ENCODE measurements at regions not wholly inside any gene's neighbourhood (a gene's known extent, or its start where the extent isn't known, plus 50 kb on each side); places are given as distances from the start of the nearest gene placed in this dataset.

GRCh38 chr1:239772446-239772845, 319.2 kb upstream of the FMN2 start:
- Mint-ChIP-seq H3K9me3 (peaks cover 2% of the 10 kb centered on the region), H3K27me3 (no peaks in the 10 kb centered on the region), H3K36me3 (ENCODE audit: low read depth) (no peaks in the 10 kb centered on the region), H3K4me3 (no peak overlapping the region), H3K4me1 (no peaks in the 10 kb centered on the region), H3K27ac (no peak overlapping the region)
- DNase-seq: no peak
- POLR2A ChIA-PET: no interaction called here
- CTCF ChIA-PET: no interaction called here

GRCh38 chr1:239775466-239775865, 316.2 kb upstream of the FMN2 start:
- no peaks in the 10 kb centered on the region for H3K36me3 Mint-ChIP-seq (ENCODE audit: low read depth)
- H3K4me3 Mint-ChIP-seq: no peak overlapping the region
- no peak for DNase-seq
- H3K27me3 Mint-ChIP-seq: no peaks in the 10 kb centered on the region
- POLR2A ChIA-PET: no interaction called here
- CTCF ChIA-PET: no interaction called here
- no peak overlapping the region for H3K27ac Mint-ChIP-seq
- H3K9me3 Mint-ChIP-seq: peaks cover 2% of the 10 kb centered on the region
- no peaks in the 10 kb centered on the region for H3K4me1 Mint-ChIP-seq

DNA sequence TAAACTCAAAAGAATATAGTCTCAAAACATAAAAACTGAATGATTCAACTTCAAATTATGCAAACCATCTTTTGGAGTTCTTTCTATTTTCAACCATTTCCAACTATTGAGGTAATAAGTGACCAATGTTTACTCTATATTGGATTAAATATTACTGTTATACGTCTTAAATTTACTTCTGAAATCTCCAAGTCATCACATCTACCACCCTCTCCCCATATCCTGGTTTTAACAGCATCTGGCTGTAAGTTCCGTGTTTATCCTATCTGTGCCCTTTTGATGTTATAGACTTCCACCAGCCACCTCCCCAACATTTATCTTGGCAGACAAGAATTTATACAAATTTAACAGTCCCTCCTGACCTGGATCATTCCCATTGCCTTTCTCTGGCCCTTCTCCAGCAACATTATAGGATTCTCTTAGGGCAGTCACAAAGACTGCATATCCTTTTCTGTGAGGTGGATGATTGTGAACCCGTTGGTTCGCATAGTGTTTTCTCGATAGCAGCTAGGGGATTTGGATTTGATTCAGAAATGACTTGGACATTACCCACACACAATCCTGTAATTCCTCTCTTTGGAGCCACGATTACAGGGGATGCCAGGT, 313.4 kb upstream of the FMN2 start:
- Mint-ChIP-seq H3K27ac (no peak overlapping the region), H3K4me3 (no peak overlapping the region), H3K4me1 (no peaks in the 10 kb centered on the region), H3K9me3 (peaks cover 2% of the 10 kb centered on the region), H3K36me3 (ENCODE audit: low read depth) (no peaks in the 10 kb centered on the region), H3K27me3 (no peaks in the 10 kb centered on the region)
- ChIA-PET CTCF (no interaction called here), POLR2A (no interaction called here)
- no peak for DNase-seq

- ChIA-PET CTCF (no interaction called here), POLR2A (no interaction called here)
- Mint-ChIP-seq H3K27ac (no peak overlapping the region), H3K27me3 (no peaks in the 10 kb centered on the region), H3K9me3 (peaks cover 2% of the 10 kb centered on the region), H3K4me1 (no peaks in the 10 kb centered on the region), H3K36me3 (ENCODE audit: low read depth) (no peaks in the 10 kb centered on the region), H3K4me3 (no peak overlapping the region)
- no peak for DNase-seq
Observed at GRCh38 chr1:239779962-239780361, 311.7 kb upstream of the FMN2 start.

DNA sequence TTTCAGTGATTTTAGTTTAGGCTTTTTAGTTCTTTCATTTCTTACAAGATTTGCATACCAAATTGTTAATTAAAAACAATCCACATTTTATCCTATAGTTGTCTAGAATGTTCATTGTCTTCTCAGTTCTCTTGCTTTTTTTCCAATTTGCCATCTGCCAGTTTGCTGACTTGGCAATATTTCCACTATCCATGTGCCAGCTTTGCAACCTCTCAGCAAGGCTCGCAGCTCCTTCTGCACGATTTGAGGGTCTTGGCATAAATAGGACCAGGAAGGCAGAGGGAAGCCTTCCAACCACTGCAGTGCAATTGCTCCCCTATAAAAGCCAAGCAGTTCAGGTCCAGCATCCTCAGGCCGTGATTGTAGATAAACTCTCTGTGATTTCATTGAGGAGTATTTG, 306.8 kb upstream of the FMN2 start:
- Mint-ChIP-seq H3K4me1 (no peaks in the 10 kb centered on the region), H3K4me3 (no peak overlapping the region), H3K27ac (no peak overlapping the region), H3K36me3 (ENCODE audit: low read depth) (no peaks in the 10 kb centered on the region), H3K27me3 (no peaks in the 10 kb centered on the region), H3K9me3 (peaks cover 2% of the 10 kb centered on the region)
- ChIA-PET CTCF (interaction anchor here (0.9 to 1.2 kb wide), 2 partner anchors 65 to 66 kb away, joined by 3 read pairs; no protein-coding TSS in a partner anchor), POLR2A (no interaction called here)
- DNase-seq: no peak

- peaks cover 5% of the 10 kb centered on the region for H3K9me3 Mint-ChIP-seq
- no peaks in the 10 kb centered on the region for H3K36me3 Mint-ChIP-seq (ENCODE audit: low read depth)
- no peaks in the 10 kb centered on the region for H3K4me1 Mint-ChIP-seq
- CTCF ChIA-PET: no interaction called here
- DNase-seq: no peak
- no peaks in the 10 kb centered on the region for H3K27me3 Mint-ChIP-seq
- H3K27ac Mint-ChIP-seq: no peak overlapping the region
- POLR2A ChIA-PET: no interaction called here
- H3K4me3 Mint-ChIP-seq: no peak overlapping the region
Observed at GRCh38 chr1:239785576-239785975, 306.1 kb upstream of the FMN2 start.

- no peak overlapping the region for H3K27ac Mint-ChIP-seq
- POLR2A ChIA-PET: no interaction called here
Observed at GRCh38 chr1:239786464-239786863, 305.2 kb upstream of the FMN2 start.

GRCh38 chr1:239792157-239792556, 299.5 kb upstream of the FMN2 start:
- POLR2A ChIA-PET: no interaction called here
- no peak for DNase-seq
- no peaks in the 10 kb centered on the region for H3K27me3 Mint-ChIP-seq
- no peaks in the 10 kb centered on the region for H3K36me3 Mint-ChIP-seq (ENCODE audit: low read depth)
- H3K9me3 Mint-ChIP-seq: peaks cover 7% of the 10 kb centered on the region
- CTCF ChIA-PET: no interaction called here
- H3K27ac Mint-ChIP-seq: no peak overlapping the region
- H3K4me1 Mint-ChIP-seq: peaks cover 14% of the 10 kb centered on the region
- no peak overlapping the region for H3K4me3 Mint-ChIP-seq

More at GRCh38 chr1:239786464-239786863, 305.2 kb upstream of the FMN2 start:
- DNase-seq: no peak
- H3K4me1 Mint-ChIP-seq: peaks cover under 1% of the 10 kb centered on the region
- CTCF ChIA-PET: interaction anchor here (0.7 kb wide), 1 partner anchor 11 kb away, joined by 3 read pairs; no protein-coding TSS in a partner anchor
- peaks cover 7% of the 10 kb centered on the region for H3K9me3 Mint-ChIP-seq
- H3K27me3 Mint-ChIP-seq: no peaks in the 10 kb centered on the region
- no peaks in the 10 kb centered on the region for H3K36me3 Mint-ChIP-seq (ENCODE audit: low read depth)
- no peak overlapping the region for H3K4me3 Mint-ChIP-seq

DNA sequence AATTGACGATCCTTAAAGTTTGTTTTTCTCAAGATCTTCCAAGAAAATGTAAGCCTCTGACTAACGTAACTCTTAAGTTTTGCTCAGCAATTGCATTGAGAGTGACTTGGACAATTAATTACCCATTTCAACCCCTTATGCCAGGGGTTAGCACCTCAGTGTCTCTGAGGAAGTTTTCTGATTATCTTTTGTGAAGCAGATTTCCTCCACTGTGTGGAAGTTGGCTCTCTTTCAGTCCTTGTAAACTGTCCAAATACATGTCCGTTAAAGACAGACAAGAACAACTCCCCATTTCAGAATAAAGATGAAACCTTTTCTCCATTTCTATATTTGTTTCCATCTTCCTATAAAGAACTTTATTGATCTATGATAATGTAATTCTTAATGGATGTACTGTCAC, 296.4 kb upstream of the FMN2 start:
- Mint-ChIP-seq H3K9me3 (peaks cover 8% of the 10 kb centered on the region), H3K4me1 (peaks cover 14% of the 10 kb centered on the region), H3K36me3 (ENCODE audit: low read depth) (no peaks in the 10 kb centered on the region), H3K27me3 (no peaks in the 10 kb centered on the region), H3K4me3 (no peak overlapping the region), H3K27ac (no peak overlapping the region)
- CTCF ChIA-PET: no interaction called here
- DNase-seq: no peak
- POLR2A ChIA-PET: no interaction called here

DNA sequence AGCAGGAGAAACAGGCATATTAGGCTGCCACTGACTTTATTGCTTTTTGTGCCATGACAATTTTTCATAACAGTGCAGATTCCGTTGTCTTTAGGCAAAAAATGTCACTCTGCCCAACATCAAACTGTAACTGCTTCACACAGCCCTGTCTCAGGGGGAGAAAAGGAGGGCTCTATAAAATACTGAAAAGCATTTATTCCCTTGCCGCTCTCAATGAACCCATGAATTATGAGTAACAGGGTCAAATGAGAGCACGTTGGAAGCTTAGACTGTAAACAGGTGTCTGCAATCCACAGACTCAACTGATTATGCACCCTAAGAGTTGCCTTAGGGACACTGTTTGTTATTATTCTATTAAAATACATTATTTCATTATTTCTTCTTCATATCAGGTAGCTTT, 292.1 kb upstream of the FMN2 start:
- no peak for DNase-seq
- ChIA-PET CTCF (no interaction called here), POLR2A (no interaction called here)
- Mint-ChIP-seq H3K27me3 (no peaks in the 10 kb centered on the region), H3K27ac (no peak overlapping the region), H3K4me3 (no peak overlapping the region), H3K9me3 (peaks cover 3% of the 10 kb centered on the region), H3K4me1 (no peaks in the 10 kb centered on the region), H3K36me3 (ENCODE audit: low read depth) (no peaks in the 10 kb centered on the region)

DNA sequence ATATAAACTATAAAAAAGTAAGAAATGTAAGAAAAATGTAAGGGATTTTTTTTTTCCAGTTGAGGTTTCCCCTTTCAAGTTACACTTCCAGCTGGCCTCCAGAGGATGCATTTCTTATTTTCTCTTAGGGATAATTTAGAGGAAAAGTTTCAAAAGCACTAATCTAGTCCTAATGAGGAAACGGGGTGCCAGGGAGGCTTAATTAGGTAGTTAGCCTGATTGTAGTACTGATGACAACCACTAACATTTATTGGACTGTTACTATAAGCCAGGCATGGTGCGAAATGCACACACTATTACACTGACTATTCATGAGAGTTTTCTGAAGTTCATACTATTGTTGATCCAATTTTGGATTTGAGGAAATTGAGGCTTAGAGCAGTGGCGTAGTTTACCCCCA, 290.8 kb upstream of the FMN2 start:
- DNase-seq: no peak
- CTCF ChIA-PET: interaction anchor here (0.8 kb wide), 1 partner anchor 22 kb away, joined by 3 read pairs; no protein-coding TSS in a partner anchor

DNA sequence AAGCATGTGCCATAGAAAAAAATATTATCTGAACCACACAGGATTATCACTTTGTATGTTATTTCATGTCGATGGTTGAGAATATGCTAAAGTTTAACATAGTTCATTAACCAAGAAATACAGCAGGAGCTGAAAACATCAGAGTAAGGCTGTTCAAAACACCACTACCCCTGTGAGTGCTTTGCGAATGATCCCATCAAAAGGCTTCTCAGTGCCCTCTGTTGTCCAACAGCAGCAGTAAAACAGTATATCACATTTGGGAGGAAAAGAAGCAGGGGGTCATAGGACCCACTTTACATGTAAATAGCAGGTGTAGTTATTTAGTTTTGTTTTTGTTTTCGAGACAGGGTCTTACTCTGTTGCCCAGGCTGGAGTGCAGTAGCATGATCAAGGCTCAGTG, 289.4 kb upstream of the FMN2 start:
- peaks cover 4% of the 10 kb centered on the region for H3K4me1 Mint-ChIP-seq
- POLR2A ChIA-PET: no interaction called here
- no peak overlapping the region for H3K4me3 Mint-ChIP-seq
- H3K36me3 Mint-ChIP-seq (ENCODE audit: low read depth): no peaks in the 10 kb centered on the region
- H3K27ac Mint-ChIP-seq: no peak overlapping the region
- CTCF ChIA-PET: interaction anchor here (2.6 kb wide), 1 partner anchor 17 kb away, joined by 7 read pairs; no protein-coding TSS in a partner anchor
- DNase-seq: no peak
- no peaks in the 10 kb centered on the region for H3K27me3 Mint-ChIP-seq
- peaks cover 3% of the 10 kb centered on the region for H3K9me3 Mint-ChIP-seq

More for the DNA sequence above, 290.8 kb upstream of the FMN2 start:
- Mint-ChIP-seq H3K27ac (no peak overlapping the region), H3K36me3 (ENCODE audit: low read depth) (no peaks in the 10 kb centered on the region), H3K4me1 (peaks cover 3% of the 10 kb centered on the region), H3K27me3 (no peaks in the 10 kb centered on the region), H3K4me3 (no peak overlapping the region), H3K9me3 (peaks cover 3% of the 10 kb centered on the region)
- POLR2A ChIA-PET: no interaction called here

GRCh38 chr1:239803781-239804180, 287.9 kb upstream of the FMN2 start:
- ChIA-PET POLR2A (no interaction called here), CTCF (interaction anchor here (2.6 kb wide), 1 partner anchor 16 kb away, joined by 7 read pairs; no protein-coding TSS in a partner anchor)
- peaks cover 4% of the 10 kb centered on the region for H3K4me1 Mint-ChIP-seq
- no peaks in the 10 kb centered on the region for H3K27me3 Mint-ChIP-seq
- H3K9me3 Mint-ChIP-seq: peaks cover 2% of the 10 kb centered on the region
- H3K36me3 Mint-ChIP-seq (ENCODE audit: low read depth): no peaks in the 10 kb centered on the region
- H3K4me3 Mint-ChIP-seq: no peak overlapping the region
- H3K27ac Mint-ChIP-seq: no peak overlapping the region
- DNase-seq: no peak

DNA sequence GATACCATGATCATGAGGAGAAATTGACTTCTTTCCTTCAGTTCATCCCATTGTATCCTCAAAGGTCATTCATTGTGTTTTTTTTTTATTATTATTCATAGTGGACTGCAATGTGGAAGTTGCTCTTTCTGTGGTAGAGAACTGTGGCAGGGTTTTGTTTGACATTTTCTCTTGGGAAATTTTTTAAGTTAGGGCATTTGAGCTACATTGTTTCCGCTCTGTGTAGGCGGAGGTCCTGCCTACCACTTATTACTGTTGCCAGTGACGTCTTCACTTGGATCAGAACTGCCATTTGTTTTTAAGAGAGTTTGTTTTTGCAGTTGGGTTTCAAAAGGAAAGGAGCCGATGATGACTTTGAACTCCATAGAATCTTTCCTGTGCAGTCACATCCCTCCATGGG, 287.4 kb upstream of the FMN2 start:
- DNase-seq: no peak
- Mint-ChIP-seq H3K36me3 (ENCODE audit: low read depth) (no peaks in the 10 kb centered on the region), H3K4me1 (peaks cover 4% of the 10 kb centered on the region), H3K27ac (no peak overlapping the region), H3K9me3 (no peaks in the 10 kb centered on the region), H3K27me3 (no peaks in the 10 kb centered on the region), H3K4me3 (no peak overlapping the region)
- ChIA-PET CTCF (interaction anchor here (1.3 to 2.6 kb wide), 2 partner anchors 13 to 15 kb away, joined by 3 to 7 read pairs; no protein-coding TSS in a partner anchor), POLR2A (interaction anchor here (0.6 kb wide), 1 partner anchor 89 kb away, joined by 3 read pairs; no protein-coding TSS in a partner anchor)

Data from activated CD4-positive, alpha-beta T cell treated with anti-CD3 and anti-CD28 coated beads, Interleukin-2, amount 10 ng/mL, durations not matched to agents 7 days and 5 days (primary cell).